ENCODE measurements at regions not wholly inside any gene's neighbourhood (a gene's known extent, or its start where the extent isn't known, plus 50 kb on each side); places are given as distances from the start of the nearest gene placed in this dataset.

- intact Hi-C loops (cut with micrococcal nuclease): no loop called here
- Mint-ChIP-seq H3K36me3 (ENCODE audit: low read depth) (no peaks in the 10 kb centered on the region), H3K4me3 (no peak overlapping the region), H3K4me1 (no peaks in the 10 kb centered on the region), H3K27ac (no peak overlapping the region), H3K27me3 (no peaks in the 10 kb centered on the region), H3K9me3 (no peaks in the 10 kb centered on the region)
- DNase-seq: no peak
Measured at GRCh38 chr5:2052687-2053086, 170.0 kb upstream of the IRX4 start.

GRCh38 chr5:2049876-2050275 is 167.2 kb upstream of the IRX4 start:
- Mint-ChIP-seq H3K9me3 (no peaks in the 10 kb centered on the region), H3K4me3 (no peak overlapping the region), H3K27me3 (no peaks in the 10 kb centered on the region), H3K27ac (no peak overlapping the region), H3K36me3 (ENCODE audit: low read depth) (no peaks in the 10 kb centered on the region), H3K4me1 (no peaks in the 10 kb centered on the region)
- DNase-seq: no peak
- intact Hi-C loops (cut with micrococcal nuclease): no loop called here

GRCh38 chr5:2048664-2049063 is 165.9 kb upstream of the IRX4 start:
- no peaks in the 10 kb centered on the region for H3K27me3 Mint-ChIP-seq
- intact Hi-C loops (cut with micrococcal nuclease): no loop called here
- no peak overlapping the region for H3K27ac Mint-ChIP-seq
- DNase-seq: no peak
- no peak overlapping the region for H3K4me3 Mint-ChIP-seq
- no peaks in the 10 kb centered on the region for H3K4me1 Mint-ChIP-seq
- H3K9me3 Mint-ChIP-seq: no peaks in the 10 kb centered on the region
- H3K36me3 Mint-ChIP-seq (ENCODE audit: low read depth): no peaks in the 10 kb centered on the region

- H3K4me3 Mint-ChIP-seq: no peak overlapping the region
- no peaks in the 10 kb centered on the region for H3K36me3 Mint-ChIP-seq (ENCODE audit: low read depth)
- no peaks in the 10 kb centered on the region for H3K27me3 Mint-ChIP-seq
- H3K4me1 Mint-ChIP-seq: no peaks in the 10 kb centered on the region
- H3K27ac Mint-ChIP-seq: no peak overlapping the region
- H3K9me3 Mint-ChIP-seq: no peaks in the 10 kb centered on the region
- intact Hi-C loops (cut with micrococcal nuclease): no loop called here
- DNase-seq: peak; percentile 18
Measured at GRCh38 chr5:2047341-2047927, 164.7 kb upstream of the IRX4 start.

- no peaks in the 10 kb centered on the region for H3K4me1 Mint-ChIP-seq
- no peak overlapping the region for H3K27ac Mint-ChIP-seq
- no peaks in the 10 kb centered on the region for H3K9me3 Mint-ChIP-seq
- no peaks in the 10 kb centered on the region for H3K36me3 Mint-ChIP-seq (ENCODE audit: low read depth)
- intact Hi-C loops (cut with micrococcal nuclease): no loop called here
- peak; percentile 38 for DNase-seq
- H3K27me3 Mint-ChIP-seq: no peaks in the 10 kb centered on the region
- H3K4me3 Mint-ChIP-seq: no peak overlapping the region
Measured at GRCh38 chr5:2044041-2044440, 161.3 kb upstream of the IRX4 start.

- intact Hi-C loops (cut with micrococcal nuclease): loop anchor here (1.0 to 5.0 kb wide), 2 partner anchors 113 to 276 kb away; no protein-coding TSS in a partner anchor
- Mint-ChIP-seq H3K4me3 (peak overlapping the region; percentile 30), H3K36me3 (ENCODE audit: low read depth) (no peaks in the 10 kb centered on the region), H3K27me3 (peaks cover 16% of the 10 kb centered on the region), H3K9me3 (no peaks in the 10 kb centered on the region), H3K4me1 (no peaks in the 10 kb centered on the region), H3K27ac (no peak overlapping the region)
- no peak for DNase-seq
Measured at GRCh38 chr5:2039180-2039531, 156.4 kb upstream of the IRX4 start.

- no peaks in the 10 kb centered on the region for H3K36me3 Mint-ChIP-seq (ENCODE audit: low read depth)
- H3K9me3 Mint-ChIP-seq: no peaks in the 10 kb centered on the region
- peaks cover 18% of the 10 kb centered on the region for H3K27me3 Mint-ChIP-seq
- H3K27ac Mint-ChIP-seq: no peak overlapping the region
- H3K4me3 Mint-ChIP-seq: peak overlapping the region; percentile 77
- H3K4me1 Mint-ChIP-seq: no peaks in the 10 kb centered on the region
- intact Hi-C loops (cut with micrococcal nuclease): loop anchor here (1.0 to 5.0 kb wide), 2 partner anchors 114 to 275 kb away; no protein-coding TSS in a partner anchor
- peak; percentile 88 for DNase-seq
Measured at GRCh38 chr5:2038321-2039179, 155.8 kb upstream of the IRX4 start.

- Mint-ChIP-seq H3K36me3 (ENCODE audit: low read depth) (no peaks in the 10 kb centered on the region), H3K4me1 (no peaks in the 10 kb centered on the region), H3K4me3 (no peak overlapping the region), H3K27me3 (peaks cover 32% of the 10 kb centered on the region), H3K27ac (no peak overlapping the region), H3K9me3 (no peaks in the 10 kb centered on the region)
- intact Hi-C loops (cut with micrococcal nuclease): loop anchor here (5.0 kb wide), 1 partner anchor 115 kb away; no protein-coding TSS in a partner anchor
- DNase-seq: no peak
Measured at GRCh38 chr5:2036885-2037284, 154.2 kb upstream of the IRX4 start.

GRCh38 chr5:2032432-2032831 is 149.7 kb upstream of the IRX4 start:
- no peaks in the 10 kb centered on the region for H3K9me3 Mint-ChIP-seq
- no peak overlapping the region for H3K27ac Mint-ChIP-seq
- no peak for DNase-seq
- H3K4me1 Mint-ChIP-seq: no peaks in the 10 kb centered on the region
- no peaks in the 10 kb centered on the region for H3K36me3 Mint-ChIP-seq (ENCODE audit: low read depth)
- H3K27me3 Mint-ChIP-seq: peaks cover 30% of the 10 kb centered on the region
- no peak overlapping the region for H3K4me3 Mint-ChIP-seq
- intact Hi-C loops (cut with micrococcal nuclease): no loop called here

GRCh38 chr5:2031581-2031980 is 148.9 kb upstream of the IRX4 start:
- no peak for DNase-seq
- Mint-ChIP-seq H3K27ac (no peak overlapping the region), H3K9me3 (no peaks in the 10 kb centered on the region), H3K4me3 (no peak overlapping the region), H3K36me3 (ENCODE audit: low read depth) (no peaks in the 10 kb centered on the region), H3K4me1 (no peaks in the 10 kb centered on the region), H3K27me3 (peaks cover 23% of the 10 kb centered on the region)
- intact Hi-C loops (cut with micrococcal nuclease): no loop called here

GRCh38 chr5:2030131-2030530 is 147.4 kb upstream of the IRX4 start:
- no peaks in the 10 kb centered on the region for H3K36me3 Mint-ChIP-seq (ENCODE audit: low read depth)
- H3K4me3 Mint-ChIP-seq: no peak overlapping the region
- H3K9me3 Mint-ChIP-seq: no peaks in the 10 kb centered on the region
- H3K27me3 Mint-ChIP-seq: peaks cover 21% of the 10 kb centered on the region
- intact Hi-C loops (cut with micrococcal nuclease): no loop called here
- H3K4me1 Mint-ChIP-seq: no peaks in the 10 kb centered on the region
- H3K27ac Mint-ChIP-seq: no peak overlapping the region
- no peak for DNase-seq

- no peak for DNase-seq
- intact Hi-C loops (cut with micrococcal nuclease): no loop called here
- Mint-ChIP-seq H3K4me3 (no peak overlapping the region), H3K9me3 (no peaks in the 10 kb centered on the region), H3K27ac (no peak overlapping the region), H3K27me3 (peaks cover 21% of the 10 kb centered on the region), H3K4me1 (no peaks in the 10 kb centered on the region), H3K36me3 (ENCODE audit: low read depth) (no peaks in the 10 kb centered on the region)
Measured at GRCh38 chr5:2029206-2029605, 146.5 kb upstream of the IRX4 start.

GRCh38 chr5:2027790-2028189 is 145.1 kb upstream of the IRX4 start:
- no peak for DNase-seq
- H3K27ac Mint-ChIP-seq: no peak overlapping the region
- H3K27me3 Mint-ChIP-seq: peaks cover 13% of the 10 kb centered on the region
- intact Hi-C loops (cut with micrococcal nuclease): no loop called here
- no peaks in the 10 kb centered on the region for H3K9me3 Mint-ChIP-seq
- H3K36me3 Mint-ChIP-seq (ENCODE audit: low read depth): no peaks in the 10 kb centered on the region
- H3K4me3 Mint-ChIP-seq: no peak overlapping the region
- H3K4me1 Mint-ChIP-seq: no peaks in the 10 kb centered on the region

GRCh38 chr5:2024986-2025721 is 142.4 kb upstream of the IRX4 start:
- Mint-ChIP-seq H3K27me3 (peaks cover 3% of the 10 kb centered on the region), H3K27ac (no peak overlapping the region), H3K4me3 (no peak overlapping the region), H3K36me3 (ENCODE audit: low read depth) (no peaks in the 10 kb centered on the region), H3K9me3 (no peaks in the 10 kb centered on the region), H3K4me1 (no peaks in the 10 kb centered on the region)
- intact Hi-C loops (cut with micrococcal nuclease): no loop called here
- no peak for DNase-seq

Data from activated CD4-positive, alpha-beta T cell treated with anti-CD3 and anti-CD28 coated beads, Interleukin-2, amount 10 ng/mL, durations not matched to agents 24 days and 14 days (primary cell).